GM19043 (cell line): ENCODE measurements at regions not wholly inside any gene's neighbourhood (a gene's known extent, or its start where the extent isn't known, plus 50 kb on each side); places are given as distances from the start of the nearest gene placed in this dataset.

Experiments
- ATAC-seq: cut with Tn5 transposase; IDR thresholded peaks from one replicate; pipeline ENCODE4 v1.9.1; 2021; ENCODE audit warnings: low read depth; ENCODE audit not compliant: unreplicated experiment

- no peak for ATAC-seq
These were observed 182.5 kb downstream of the TMX3 start for GRCh38 chr18:68532328-68532885.

DNA sequence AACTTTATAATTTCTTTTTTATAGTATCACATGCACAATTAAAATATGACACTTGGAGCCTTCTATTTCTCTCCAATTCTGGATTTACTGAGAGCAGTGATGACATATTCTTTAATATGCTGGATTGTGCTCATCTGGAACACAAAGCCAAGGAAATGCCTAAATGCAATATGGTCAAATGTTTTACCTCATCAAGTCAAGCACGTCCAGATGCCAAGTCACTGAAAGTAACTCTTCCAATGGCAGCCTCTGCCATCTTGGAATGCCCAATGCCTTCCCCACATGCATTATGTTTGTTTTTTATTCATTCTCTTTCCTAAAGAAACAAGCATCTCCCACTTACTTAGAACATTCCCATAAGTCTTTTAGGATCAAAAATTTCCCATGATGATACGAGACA, 189.8 kb downstream of the TMX3 start:
- ATAC-seq = no peak

DNA sequence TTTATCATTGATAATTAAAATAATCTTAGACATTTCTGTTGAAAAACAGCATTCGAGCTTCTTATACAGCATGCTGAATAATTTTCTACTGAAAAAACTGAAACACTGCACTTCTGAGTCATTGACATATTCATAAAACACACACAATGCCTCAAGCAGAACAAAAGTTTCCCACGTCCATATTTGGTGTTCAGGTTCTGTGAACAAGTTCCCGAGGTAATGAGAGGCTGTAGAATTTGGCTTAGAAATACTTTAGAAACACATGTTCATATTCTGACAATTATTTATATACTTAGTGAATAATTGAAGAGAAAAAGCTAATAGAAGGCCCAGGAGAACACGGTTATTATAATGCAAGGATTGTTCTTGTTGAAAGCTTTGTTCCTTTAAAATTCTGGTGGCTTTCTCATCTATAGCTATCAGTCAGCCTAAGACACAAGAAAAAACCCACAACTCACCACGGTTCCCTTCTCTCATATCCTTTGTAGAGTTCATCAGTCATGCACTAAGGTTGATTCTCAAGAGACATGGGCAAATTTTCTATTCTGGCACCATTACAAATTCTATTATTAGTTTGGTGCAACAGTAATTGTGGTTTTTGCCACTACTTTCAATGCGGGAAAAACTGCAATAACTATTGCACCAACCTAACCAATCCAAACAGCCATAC, 194.4 kb downstream of the TMX3 start:
- ATAC-seq = peak; percentile 56

DNA sequence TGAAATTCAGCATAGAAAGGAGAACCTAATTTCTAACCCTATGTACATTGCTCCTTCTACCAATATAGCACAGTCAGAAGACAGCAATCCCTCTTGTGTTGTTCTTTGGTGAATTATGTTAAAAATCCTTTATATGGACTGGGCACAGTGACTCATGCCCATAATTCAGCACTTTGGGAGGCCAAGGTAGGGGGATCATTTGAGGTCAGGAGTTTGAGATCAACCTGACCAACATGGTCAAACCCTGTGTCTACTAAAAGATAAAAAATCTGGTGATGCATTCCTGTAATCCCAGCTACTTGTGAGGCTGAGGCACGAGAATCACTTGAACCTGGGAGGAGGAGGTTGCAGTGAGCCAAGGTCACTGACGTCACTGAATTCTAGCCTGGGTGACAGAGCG, 195.6 kb downstream of the TMX3 start:
- no peak for ATAC-seq

DNA sequence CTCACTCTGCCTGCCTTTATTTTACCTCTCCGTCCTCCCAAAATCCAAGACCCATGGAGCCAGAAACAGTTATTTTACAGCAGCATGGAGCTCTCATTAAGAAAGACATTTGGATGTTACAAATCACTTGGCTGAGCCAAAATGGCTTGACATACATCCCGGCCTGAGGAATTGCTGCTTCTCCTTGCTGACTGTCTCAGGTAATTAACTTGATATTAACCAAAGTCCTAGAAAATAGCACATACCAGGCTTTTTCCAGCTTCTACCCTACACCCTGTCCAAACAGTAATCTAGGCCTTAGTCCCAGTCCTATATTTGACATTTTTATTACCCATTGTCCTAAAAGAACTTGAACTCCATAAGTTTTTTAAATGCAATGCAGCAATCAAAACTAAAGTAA, 205.0 kb downstream of the TMX3 start:
- no peak for ATAC-seq

DNA sequence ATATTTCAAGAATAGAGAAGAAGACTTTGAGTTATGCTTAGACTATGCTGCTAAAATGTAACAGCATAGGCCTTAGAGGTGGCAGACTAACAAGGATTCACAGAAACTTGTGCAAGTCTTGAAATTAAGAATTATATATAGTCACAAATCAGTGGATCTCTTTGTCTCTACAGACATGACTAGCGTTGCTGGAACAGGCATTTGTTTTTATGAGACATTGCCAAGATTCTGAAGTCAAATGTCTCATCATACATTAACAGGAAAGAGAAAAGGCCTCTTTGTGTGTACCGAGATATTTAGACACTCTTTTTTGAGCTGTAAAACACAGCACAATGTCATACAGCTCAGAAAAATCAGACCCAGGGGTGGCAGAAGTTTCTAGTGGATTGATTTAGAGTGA, 207.1 kb downstream of the TMX3 start:
- no peak for ATAC-seq

- no peak for ATAC-seq
These were observed 209.7 kb downstream of the TMX3 start for GRCh38 chr18:68505178-68505574.

DNA sequence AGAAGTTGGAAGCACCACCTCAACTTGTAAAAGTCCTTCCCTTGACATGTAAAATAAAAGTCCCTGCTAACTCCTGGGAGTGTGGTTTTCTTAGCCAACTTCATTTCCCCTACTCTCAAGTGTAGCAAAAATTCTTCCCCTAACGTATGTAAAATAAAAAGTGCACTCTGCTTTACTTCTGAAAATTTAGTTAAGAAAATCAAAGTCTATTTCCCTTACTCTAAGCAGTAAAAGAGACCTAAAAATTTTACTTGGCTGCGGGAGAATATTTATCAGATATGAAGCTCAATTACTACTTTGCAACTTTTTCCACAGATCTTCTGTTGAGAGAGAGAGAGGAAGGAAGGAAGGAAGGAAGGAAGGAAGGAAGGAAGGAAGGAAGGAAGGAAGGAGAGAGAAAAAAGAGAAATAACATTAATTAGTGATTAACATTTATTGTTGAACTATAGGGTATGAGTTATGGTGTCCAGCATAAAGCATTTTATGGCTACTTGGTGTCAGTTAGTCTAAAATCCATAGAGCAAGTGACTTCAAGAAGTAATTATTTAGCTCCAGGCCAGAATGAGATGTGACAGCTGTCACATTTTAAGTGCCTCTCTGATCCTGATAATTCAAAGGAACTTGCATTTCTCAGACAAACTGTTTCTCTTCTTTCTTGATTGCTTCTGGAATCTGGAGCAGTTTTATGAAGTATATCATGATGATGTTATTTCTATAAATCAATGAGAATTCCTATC, 210.3 kb downstream of the TMX3 start:
- ATAC-seq = no peak

DNA sequence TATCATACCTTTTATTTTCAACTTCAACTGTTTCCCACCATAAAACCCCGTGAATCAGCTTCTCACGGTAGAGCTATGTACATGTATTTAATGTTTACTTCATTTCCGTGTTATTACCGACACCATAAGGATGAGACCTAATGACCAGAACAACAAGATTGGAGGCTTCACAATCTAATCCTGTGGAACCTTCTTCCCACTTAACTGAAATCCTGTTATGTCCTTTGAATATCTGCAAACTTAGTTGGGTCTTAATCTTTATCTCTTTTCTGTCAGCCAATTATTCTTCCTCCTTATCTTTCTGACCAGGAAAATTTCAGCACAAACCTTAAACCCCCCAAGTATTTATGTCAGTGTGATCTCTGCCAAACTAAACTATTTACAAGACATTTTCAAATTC, 214.4 kb downstream of the TMX3 start:
- ATAC-seq = no peak

GRCh38 chr18:68499141-68499540, 215.8 kb downstream of the TMX3 start:
- ATAC-seq = no peak

DNA sequence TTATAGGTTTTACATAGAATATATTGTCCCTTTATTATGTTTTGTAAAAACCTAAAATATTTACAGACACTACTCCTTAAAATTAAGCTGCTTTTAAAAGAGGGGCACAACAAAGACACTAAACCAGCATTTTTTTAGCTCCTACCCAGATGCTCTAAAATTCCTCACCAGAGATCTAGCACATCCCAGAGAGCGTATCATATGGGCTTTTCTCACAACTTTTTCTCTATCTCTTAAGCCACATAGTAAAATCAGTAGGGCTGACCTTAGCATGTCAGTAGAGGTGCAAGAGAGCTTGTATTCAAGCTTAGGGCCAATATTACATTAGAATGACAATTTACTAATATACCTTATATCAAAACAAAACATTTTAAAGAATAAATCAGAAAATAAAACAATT, 216.3 kb downstream of the TMX3 start:
- ATAC-seq = no peak

- ATAC-seq = no peak
These were observed 216.7 kb downstream of the TMX3 start for GRCh38 chr18:68498185-68498584.

DNA sequence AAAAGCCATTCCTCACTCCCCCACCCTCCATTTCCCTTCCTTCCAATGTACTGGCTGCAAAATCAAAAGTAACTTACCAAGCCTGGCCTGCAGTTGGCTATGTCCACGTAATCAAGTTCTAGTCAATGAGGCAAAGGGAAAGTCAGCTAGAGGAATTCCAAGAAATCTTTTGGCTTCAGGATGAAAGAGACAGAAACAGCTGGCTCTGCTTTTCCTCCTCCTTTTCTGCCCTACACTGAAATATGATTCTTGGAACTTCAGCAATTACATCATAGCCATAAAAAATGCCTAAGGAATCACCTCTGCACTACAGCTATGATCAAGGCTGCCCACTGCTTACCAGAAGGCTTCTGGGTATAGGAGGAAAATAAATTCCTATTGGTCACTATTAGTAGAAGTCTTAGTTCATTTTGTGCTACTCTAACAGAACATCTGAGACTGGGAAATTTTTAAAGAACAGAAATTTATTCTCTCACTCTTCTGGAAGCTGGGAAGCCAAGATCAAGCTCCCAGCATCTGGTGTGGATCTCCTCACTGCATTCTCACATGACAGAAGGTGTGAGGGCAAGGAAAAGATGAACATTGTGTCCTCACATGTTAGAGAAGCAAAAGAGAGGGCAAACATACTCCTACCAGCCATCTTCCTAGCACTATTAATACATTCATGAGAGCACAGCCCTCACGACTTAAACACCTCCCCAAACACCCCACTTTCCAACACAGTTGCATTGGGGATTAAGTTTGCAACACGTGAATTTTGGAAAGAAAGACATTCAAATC, 219.9 kb downstream of the TMX3 start:
- no peak for ATAC-seq

DNA sequence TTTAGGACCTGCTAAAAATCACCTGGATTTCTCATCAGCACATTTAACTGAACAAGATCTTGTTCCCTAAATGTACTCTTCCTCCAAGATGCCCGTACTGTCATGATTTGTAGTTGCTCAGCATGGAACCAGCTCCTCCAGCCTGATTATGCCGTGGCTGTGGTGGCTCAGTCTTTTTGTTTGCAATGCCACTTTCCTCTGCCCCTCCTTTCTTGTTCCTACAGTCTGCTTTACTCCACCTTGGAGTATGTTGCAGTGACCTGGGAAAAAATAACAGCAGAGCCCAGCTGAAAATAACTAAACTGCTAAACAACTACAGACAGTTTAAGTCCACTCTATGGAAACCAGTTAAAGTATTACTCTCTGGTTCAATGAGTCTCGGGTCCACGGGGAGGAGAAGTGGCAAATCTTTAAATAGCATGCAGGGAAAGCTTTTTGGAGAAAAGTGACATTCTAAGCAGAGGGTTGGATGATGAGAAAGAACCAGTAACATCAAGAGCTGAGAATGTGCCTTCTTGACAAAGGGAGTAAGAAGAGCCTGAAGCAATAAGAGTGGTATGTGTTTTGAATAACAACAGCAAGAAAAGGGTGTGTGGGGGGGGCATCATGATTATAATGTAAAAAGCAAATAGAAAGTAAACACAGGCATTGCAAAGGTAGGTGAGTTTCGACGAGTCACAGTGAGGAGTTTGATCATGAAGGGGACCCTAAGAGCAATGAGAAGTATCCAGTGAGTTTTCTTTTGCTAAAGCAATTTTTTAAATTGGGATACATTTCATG, 225.7 kb downstream of the TMX3 start:
- ATAC-seq = no peak

DNA sequence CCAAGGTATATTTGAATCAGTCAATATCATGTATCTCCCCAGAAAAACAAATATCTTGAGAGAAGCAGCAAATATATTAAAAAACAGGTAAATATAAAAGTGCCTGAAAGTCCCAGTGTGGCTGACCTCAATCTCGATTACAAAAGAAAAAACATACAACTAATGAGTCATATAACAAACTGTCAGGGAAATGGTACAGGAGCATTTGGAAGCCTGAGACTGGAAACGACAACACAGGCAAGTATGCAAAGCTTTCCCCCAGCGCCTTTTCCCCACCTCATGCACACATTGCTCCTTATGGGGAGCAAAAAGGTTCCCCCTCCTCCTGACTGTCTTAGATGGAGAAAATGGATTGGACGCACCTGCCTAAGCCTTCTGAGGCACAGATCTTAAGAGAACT, 230.7 kb downstream of the TMX3 start:
- no peak for ATAC-seq

- ATAC-seq = no peak
These were observed 232.1 kb downstream of the TMX3 start for GRCh38 chr18:68482815-68483214.

- no peak for ATAC-seq
These were observed 234.7 kb downstream of the TMX3 start for GRCh38 chr18:68480196-68480595.

DNA sequence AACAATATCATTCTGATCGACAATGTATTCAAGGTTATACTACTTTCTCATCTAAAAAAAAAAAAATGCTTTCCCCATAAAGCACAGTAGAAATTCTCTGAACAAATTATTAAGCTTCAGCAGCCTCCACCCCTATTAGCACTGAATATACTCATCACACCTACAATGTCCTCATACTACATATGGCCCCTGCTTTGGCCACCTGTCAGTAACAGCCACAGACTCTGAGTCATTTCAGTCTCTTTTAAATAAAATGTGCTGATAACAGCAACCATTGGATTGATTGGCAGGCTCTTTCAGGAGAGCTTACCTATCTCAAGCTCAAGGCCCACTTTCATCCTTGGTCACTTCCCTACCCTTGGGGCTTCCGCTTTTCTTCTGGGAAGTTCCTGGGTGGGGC, 236.7 kb downstream of the TMX3 start:
- ATAC-seq = no peak

DNA sequence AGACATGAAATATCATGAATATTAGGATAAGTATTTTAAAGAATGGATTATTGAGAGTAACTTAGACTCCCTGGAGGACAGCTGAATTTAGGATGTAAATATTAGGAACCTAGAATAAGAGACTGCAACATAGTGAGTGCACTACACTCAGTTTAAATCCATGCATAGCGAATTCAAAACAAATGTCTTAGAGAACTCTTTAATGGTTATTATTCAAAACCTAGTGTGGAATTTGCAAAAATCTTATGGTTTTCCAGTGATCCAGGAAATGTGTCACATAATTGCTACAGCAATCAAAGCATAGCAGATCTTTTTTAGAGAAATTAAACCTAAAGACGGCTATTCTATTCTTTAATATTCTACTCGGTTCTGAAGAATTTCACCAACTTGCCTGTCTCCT, 239.0 kb downstream of the TMX3 start:
- no peak for ATAC-seq

GRCh38 chr18:68472701-68473295, 242.1 kb downstream of the TMX3 start:
- ATAC-seq = no peak
